GM12864 (cell line): ENCODE measurements at regions not wholly inside any gene's neighbourhood (a gene's known extent, or its start where the extent isn't known, plus 50 kb on each side); places are given as distances from the start of the nearest gene placed in this dataset.

Experiments
- DNase-seq: peaks from one replicate; pipeline ENCODE4 v3.0.0-alpha.2; 2011; ENCODE audit warnings: low read depth
- H3K4me3 ChIP-seq: 2 replicates; pipeline ENCODE4 v1.5.1; 2011; ENCODE audit warnings: mild to moderate bottlenecking, low read depth, low read length, control low read depth
- TF ChIP-seq, protein P1 (sequence below): IDR thresholded peaks from 2 replicates; pipeline ENCODE4 v1.5.1; 2011; ENCODE audit warnings: low read depth, mild to moderate bottlenecking, moderate library complexity, low read length, control low read depth, inconsistent platforms; ENCODE audit errors: missing control alignments

DNA sequence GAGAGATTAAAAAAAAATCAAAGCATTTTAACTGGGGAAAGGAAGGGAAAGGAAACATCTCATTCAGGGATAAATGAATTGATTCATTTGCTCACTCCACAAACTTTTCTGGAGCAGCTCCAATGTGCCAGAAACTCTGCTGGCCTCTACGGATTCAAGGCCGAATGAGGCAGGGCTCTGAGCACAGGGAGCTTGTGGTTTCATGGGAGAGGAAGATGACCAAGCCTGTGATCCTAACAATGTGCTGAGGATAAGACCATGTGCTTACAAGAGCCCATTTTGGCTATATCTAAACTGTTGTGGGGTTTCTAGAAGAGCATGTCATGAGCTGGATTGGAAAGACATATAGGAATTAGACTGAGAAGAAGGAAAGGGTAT lies 137.5 kb downstream of the ZNF674 start:
- DNase-seq: no peak
- no peak overlapping the region for H3K4me3 ChIP-seq
- TF ChIP-seq, protein P1, sequence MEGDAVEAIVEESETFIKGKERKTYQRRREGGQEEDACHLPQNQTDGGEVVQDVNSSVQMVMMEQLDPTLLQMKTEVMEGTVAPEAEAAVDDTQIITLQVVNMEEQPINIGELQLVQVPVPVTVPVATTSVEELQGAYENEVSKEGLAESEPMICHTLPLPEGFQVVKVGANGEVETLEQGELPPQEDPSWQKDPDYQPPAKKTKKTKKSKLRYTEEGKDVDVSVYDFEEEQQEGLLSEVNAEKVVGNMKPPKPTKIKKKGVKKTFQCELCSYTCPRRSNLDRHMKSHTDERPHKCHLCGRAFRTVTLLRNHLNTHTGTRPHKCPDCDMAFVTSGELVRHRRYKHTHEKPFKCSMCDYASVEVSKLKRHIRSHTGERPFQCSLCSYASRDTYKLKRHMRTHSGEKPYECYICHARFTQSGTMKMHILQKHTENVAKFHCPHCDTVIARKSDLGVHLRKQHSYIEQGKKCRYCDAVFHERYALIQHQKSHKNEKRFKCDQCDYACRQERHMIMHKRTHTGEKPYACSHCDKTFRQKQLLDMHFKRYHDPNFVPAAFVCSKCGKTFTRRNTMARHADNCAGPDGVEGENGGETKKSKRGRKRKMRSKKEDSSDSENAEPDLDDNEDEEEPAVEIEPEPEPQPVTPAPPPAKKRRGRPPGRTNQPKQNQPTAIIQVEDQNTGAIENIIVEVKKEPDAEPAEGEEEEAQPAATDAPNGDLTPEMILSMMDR: no peak

DNA sequence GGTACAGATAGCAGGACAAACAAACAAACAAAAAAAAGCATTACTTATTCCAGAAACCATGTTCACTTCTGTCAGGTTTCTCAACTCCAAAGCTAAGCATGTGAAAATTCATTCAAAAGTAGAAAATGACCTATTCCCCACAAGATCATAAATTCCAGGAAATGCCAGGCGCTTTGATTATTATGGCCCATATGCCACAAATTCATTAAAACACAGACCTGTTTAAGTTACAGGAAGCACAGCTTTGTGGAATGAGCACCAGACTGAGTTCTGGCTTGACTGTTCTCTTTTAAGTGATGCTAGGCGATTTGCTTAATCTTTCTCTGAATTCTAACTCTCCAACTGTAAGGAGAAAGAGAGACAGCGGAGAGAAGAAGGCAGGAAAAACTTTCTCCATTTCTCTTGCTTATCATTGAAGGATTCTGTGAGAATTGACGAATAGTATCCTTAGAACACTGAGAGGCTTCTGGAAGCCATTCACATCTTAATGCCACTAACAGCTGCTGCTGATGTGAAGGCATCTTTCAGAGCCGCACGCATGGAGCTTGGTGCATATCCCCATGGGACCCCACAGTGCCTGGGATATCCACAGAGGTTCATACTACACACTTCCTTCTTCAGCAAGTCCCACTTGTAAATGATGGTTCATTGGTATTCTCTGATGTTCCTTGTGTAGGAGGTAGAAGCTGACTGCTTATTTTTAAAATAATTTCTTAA lies 138.0 kb downstream of the ZNF674 start:
- no peak for DNase-seq
- TF ChIP-seq, protein P1: no peak
- H3K4me3 ChIP-seq: no peak overlapping the region

DNA sequence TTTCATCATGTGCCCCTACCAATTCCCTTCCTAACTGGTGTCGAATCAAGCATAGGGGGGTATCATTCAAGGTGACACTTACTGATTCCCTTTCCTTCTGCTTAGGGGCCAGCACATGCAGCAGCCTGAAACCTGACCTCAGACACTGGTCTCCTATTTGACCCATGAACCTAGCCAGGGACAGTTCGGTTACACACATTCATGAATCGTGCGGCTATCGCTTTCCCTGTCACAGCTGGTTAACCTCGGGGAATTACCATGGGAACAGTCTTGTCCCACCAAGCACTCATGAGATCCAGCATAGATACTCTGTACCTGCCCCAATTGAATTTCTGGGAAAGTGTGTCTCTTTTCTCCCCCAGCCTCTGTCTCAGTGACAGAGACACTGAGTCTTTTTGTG lies 140.4 kb downstream of the ZNF674 start:
- TF ChIP-seq, protein P1: no peak
- no peak overlapping the region for H3K4me3 ChIP-seq
- DNase-seq: no peak

DNA sequence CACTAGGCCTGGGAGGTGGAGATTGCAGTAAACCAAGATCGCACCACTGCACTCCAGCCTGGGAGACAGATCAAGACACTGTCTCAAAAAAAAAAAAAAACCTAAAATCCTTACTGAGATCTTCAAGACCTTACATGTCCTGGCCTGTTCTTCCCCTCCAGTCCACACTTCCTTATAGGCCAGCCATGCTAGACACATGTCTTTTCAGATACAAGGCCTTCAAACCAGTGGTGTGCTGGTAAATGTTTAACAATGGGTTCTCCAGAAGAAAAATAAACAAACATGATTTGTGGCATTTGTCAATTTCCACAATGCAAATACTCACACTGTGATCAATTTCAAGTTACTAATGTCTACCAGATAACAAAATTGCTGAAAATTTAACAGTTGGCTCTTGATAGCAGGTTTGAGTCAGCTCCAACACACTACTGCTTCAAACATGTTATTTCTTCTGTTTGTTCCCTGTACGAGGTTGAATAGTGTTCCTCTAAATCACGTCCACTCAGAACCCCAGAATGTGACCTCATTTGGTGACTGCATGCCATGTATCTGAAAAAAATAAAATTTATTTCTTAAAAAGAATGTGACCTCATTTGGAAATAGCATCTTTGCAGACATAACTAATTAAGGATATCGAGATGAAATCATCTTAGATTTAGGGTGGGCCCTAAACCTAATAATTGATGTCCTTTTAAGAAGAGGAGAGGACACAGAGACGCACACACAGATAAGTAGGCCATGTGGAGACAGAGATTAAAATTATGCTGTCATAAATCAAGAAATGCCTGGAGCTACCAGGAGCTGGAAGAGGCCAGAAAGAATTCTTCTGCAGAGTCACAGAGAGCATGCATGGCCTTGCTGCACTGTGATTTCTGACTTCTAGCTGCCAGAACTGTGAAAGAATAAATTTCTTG lies 144.4 kb downstream of the ZNF674 start:
- no peak for DNase-seq
- TF ChIP-seq, protein P1: no peak
- H3K4me3 ChIP-seq: no peak overlapping the region

DNA sequence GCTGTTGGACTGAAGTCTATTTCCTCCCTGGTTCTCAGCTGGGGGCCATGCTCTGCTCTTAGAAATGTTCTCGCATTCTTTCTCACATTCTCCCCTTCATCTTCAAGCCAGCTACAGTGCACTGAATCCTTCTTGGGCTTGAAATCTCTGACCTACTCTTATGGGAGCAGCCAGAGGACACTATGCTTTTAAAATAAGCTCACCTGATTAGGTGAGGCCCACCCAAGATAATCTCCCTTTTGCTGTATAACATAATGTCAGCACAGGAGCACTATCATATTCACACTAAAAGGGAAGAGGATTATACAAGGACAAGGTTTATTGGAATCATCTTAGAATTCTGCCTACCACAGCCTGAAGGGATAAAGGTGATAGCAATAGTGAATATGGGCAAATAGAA lies 146.3 kb downstream of the ZNF674 start:
- DNase-seq: no peak
- H3K4me3 ChIP-seq: no peak overlapping the region
- TF ChIP-seq, protein P1: no peak

DNA sequence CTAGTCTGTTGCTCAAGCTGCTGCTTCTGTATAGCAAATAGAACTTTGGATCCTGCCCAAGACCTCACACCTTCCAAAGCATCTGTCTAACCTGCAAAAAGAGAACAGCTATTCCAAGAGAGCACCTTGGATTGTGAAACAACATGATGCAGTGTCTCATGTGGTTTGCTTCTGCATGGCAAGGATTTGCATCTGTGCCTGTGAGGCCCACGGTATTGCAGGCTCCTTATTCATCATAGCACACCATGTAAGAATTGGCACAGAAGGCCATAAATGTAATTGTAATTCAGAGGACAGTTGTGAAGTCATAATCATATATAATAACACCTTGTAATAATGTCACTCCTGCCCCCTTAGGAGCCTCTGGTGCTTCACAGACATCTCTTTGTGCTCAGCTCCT lies 147.1 kb downstream of the ZNF674 start:
- TF ChIP-seq, protein P1: no peak
- H3K4me3 ChIP-seq: no peak overlapping the region
- DNase-seq: no peak
